GM18505 (cell line): ENCODE measurements at regions not wholly inside any gene's neighbourhood (a gene's known extent, or its start where the extent isn't known, plus 50 kb on each side); places are given as distances from the start of the nearest gene placed in this dataset.

Experiments
- ATAC-seq: cut with Tn5 transposase; IDR thresholded peaks from one replicate; pipeline ENCODE4 v1.9.1; 2021; ENCODE audit not compliant: unreplicated experiment
- POLR2A ChIP-seq: IDR thresholded peaks from 4 replicates; pipeline ENCODE4 v1.6.1; 2011; ENCODE audit warnings: borderline replicate concordance; ENCODE audit not compliant: insufficient read depth, insufficient read length; ENCODE audit errors: extremely low read depth

- ATAC-seq: no peak
- TF ChIP-seq POLR2A: no peak
These were observed 157.6 kb upstream of the NDUFV2 start for GRCh38 chr18:8944871-8945245.

- no peak for ATAC-seq
- no peak for TF ChIP-seq POLR2A
These were observed 157.0 kb upstream of the NDUFV2 start for GRCh38 chr18:8945514-8945913.

- TF ChIP-seq POLR2A: no peak
- no peak for ATAC-seq
These were observed 156.2 kb upstream of the NDUFV2 start for GRCh38 chr18:8946066-8946838.

- no peak for TF ChIP-seq POLR2A
These were observed 154.9 kb upstream of the NDUFV2 start for GRCh38 chr18:8947566-8947965.

GRCh38 chr18:8948011-8948410, 154.5 kb upstream of the NDUFV2 start:
- ATAC-seq: no peak
- TF ChIP-seq POLR2A: no peak

More at GRCh38 chr18:8947566-8947965, 154.9 kb upstream of the NDUFV2 start:
- no peak for ATAC-seq

GRCh38 chr18:8948471-8949149, 153.9 kb upstream of the NDUFV2 start:
- ATAC-seq: no peak
- no peak for TF ChIP-seq POLR2A

GRCh38 chr18:8949206-8949605, 153.3 kb upstream of the NDUFV2 start:
- no peak for TF ChIP-seq POLR2A
- ATAC-seq: no peak

- ATAC-seq: no peak
- TF ChIP-seq POLR2A: no peak
These were observed 151.0 kb upstream of the NDUFV2 start for GRCh38 chr18:8951491-8951890.

- TF ChIP-seq POLR2A: no peak
- no peak for ATAC-seq
These were observed 150.3 kb upstream of the NDUFV2 start for GRCh38 chr18:8952174-8952573.

- TF ChIP-seq POLR2A: no peak
- ATAC-seq: no peak
These were observed 149.4 kb upstream of the NDUFV2 start for GRCh38 chr18:8952769-8953760.

- no peak for ATAC-seq
- TF ChIP-seq POLR2A: no peak
These were observed 144.8 kb upstream of the NDUFV2 start for GRCh38 chr18:8957731-8958130.

- no peak for ATAC-seq
- TF ChIP-seq POLR2A: no peak
These were observed 143.8 kb upstream of the NDUFV2 start for GRCh38 chr18:8958660-8959059.

- no peak for ATAC-seq
- TF ChIP-seq POLR2A: no peak
These were observed 142.9 kb upstream of the NDUFV2 start for GRCh38 chr18:8959551-8960135.

- TF ChIP-seq POLR2A: no peak
- no peak for ATAC-seq
These were observed 141.5 kb upstream of the NDUFV2 start for GRCh38 chr18:8960740-8961657.
